ENCODE measurements at regions not wholly inside any gene's neighbourhood (a gene's known extent, or its start where the extent isn't known, plus 50 kb on each side); places are given as distances from the start of the nearest gene placed in this dataset.
A peak's percentile ranks its signal among the peaks of the same experiment; 100 is the strongest.

- DNase-seq (ENCODE audit: low read depth): no peak
- TF ChIP-seq, protein P1, sequence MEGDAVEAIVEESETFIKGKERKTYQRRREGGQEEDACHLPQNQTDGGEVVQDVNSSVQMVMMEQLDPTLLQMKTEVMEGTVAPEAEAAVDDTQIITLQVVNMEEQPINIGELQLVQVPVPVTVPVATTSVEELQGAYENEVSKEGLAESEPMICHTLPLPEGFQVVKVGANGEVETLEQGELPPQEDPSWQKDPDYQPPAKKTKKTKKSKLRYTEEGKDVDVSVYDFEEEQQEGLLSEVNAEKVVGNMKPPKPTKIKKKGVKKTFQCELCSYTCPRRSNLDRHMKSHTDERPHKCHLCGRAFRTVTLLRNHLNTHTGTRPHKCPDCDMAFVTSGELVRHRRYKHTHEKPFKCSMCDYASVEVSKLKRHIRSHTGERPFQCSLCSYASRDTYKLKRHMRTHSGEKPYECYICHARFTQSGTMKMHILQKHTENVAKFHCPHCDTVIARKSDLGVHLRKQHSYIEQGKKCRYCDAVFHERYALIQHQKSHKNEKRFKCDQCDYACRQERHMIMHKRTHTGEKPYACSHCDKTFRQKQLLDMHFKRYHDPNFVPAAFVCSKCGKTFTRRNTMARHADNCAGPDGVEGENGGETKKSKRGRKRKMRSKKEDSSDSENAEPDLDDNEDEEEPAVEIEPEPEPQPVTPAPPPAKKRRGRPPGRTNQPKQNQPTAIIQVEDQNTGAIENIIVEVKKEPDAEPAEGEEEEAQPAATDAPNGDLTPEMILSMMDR (IDR thresholded peaks at IDR 0.05; ENCODE audit: insufficient read depth, low read depth, low read length): no peak
- no peak overlapping the region for H3K4me3 ChIP-seq (ENCODE audit: low read depth, low read length)
Measured at GRCh38 chr2:185638771-185639170, 99.8 kb upstream of the FSIP2 start.

GRCh38 chr2:185640588-185640987 is 98.0 kb upstream of the FSIP2 start:
- TF ChIP-seq, protein P1 (IDR thresholded peaks at IDR 0.05; ENCODE audit: insufficient read depth, low read depth, low read length): no peak
- no peak for DNase-seq (ENCODE audit: low read depth)
- no peak overlapping the region for H3K4me3 ChIP-seq (ENCODE audit: low read depth, low read length)

DNA sequence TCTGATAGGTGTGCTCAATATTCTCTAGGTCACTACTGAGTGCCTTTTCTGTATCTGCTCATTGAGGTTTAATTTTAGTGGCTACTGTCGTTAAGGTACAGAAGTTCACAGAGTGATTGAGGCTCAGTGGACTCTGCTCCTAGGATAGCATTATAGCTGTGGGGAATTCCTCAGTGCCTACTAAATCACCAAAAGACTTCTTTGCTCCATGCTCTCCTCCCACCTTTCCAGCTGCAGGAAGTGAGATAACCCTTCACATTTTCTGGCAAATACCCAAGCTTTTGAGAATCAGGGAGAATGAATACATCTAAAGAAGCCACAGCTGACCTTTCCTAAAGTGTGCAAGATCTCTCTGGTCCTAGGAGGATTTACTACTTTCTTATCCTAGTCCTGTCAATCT is 95.2 kb upstream of the FSIP2 start:
- DNase-seq (ENCODE audit: low read depth): no peak
- TF ChIP-seq, protein P1 (IDR thresholded peaks at IDR 0.05; ENCODE audit: insufficient read depth, low read depth, low read length): no peak
- no peak overlapping the region for H3K4me3 ChIP-seq (ENCODE audit: low read depth, low read length)

DNA sequence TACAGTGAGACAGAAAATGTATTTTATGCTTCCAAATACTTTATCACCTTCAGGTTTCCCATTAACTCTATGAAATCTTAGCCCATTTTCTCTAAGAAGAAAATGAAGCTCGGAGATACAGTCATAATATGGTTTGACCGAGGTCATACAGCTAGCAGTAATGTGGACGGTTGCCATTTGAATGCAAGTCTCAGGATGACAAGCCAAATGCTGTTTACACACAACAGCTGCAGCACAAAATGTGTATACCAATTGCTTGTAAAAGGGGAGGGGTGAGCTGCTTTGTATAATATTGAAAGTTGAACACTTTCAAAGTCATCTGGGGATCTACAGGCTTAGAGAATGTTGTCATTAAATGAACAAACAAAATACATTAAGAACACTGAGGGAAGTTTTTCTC is 93.8 kb upstream of the FSIP2 start:
- peak; percentile 1 for DNase-seq (ENCODE audit: low read depth)
- no peak overlapping the region for H3K4me3 ChIP-seq (ENCODE audit: low read depth, low read length)
- TF ChIP-seq, protein P1 (IDR thresholded peaks at IDR 0.05; ENCODE audit: insufficient read depth, low read depth, low read length): no peak

- no peak for DNase-seq (ENCODE audit: low read depth)
- no peak overlapping the region for H3K4me3 ChIP-seq (ENCODE audit: low read depth, low read length)
- TF ChIP-seq, protein P1 (IDR thresholded peaks at IDR 0.05; ENCODE audit: insufficient read depth, low read depth, low read length): no peak
Measured at GRCh38 chr2:185645529-185645928, 93.1 kb upstream of the FSIP2 start.

DNA sequence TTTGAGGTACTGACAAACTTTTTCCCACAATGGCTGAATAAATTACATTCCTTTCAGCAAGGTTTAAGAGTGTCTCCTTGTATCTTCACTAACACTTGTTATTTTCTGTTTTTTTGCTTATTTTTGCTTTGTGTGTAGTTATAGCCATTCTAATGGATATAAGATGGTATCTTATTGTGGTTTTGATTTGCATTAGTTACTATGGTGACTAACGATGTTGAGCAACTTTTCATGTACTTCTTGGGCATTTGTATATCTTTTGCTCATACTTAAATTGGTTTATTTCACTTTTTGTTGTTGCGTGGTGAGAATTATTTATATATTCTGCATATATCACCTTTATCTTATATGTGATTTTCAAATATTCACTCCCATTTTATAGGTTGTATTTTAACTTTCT is 79.9 kb upstream of the FSIP2 start:
- no peak for DNase-seq (ENCODE audit: low read depth)
- H3K4me3 ChIP-seq (ENCODE audit: low read depth, low read length): no peak overlapping the region
- TF ChIP-seq, protein P1 (IDR thresholded peaks at IDR 0.05; ENCODE audit: insufficient read depth, low read depth, low read length): no peak

- no peak for DNase-seq (ENCODE audit: low read depth)
- no peak overlapping the region for H3K4me3 ChIP-seq (ENCODE audit: low read depth, low read length)
- TF ChIP-seq, protein P1 (IDR thresholded peaks at IDR 0.05; ENCODE audit: insufficient read depth, low read depth, low read length): no peak
Measured at GRCh38 chr2:185663811-185664210, 74.8 kb upstream of the FSIP2 start.

All from fibroblast of villous mesenchyme (primary cell).